ENCODE measurements at regions not wholly inside any gene's neighbourhood (a gene's known extent, or its start where the extent isn't known, plus 50 kb on each side); places are given as distances from the start of the nearest gene placed in this dataset.

- no peak overlapping the region for H3K4me3 ChIP-seq (ENCODE audit: control insufficient read depth, low read depth, low read length)
- TF ChIP-seq, protein P1, sequence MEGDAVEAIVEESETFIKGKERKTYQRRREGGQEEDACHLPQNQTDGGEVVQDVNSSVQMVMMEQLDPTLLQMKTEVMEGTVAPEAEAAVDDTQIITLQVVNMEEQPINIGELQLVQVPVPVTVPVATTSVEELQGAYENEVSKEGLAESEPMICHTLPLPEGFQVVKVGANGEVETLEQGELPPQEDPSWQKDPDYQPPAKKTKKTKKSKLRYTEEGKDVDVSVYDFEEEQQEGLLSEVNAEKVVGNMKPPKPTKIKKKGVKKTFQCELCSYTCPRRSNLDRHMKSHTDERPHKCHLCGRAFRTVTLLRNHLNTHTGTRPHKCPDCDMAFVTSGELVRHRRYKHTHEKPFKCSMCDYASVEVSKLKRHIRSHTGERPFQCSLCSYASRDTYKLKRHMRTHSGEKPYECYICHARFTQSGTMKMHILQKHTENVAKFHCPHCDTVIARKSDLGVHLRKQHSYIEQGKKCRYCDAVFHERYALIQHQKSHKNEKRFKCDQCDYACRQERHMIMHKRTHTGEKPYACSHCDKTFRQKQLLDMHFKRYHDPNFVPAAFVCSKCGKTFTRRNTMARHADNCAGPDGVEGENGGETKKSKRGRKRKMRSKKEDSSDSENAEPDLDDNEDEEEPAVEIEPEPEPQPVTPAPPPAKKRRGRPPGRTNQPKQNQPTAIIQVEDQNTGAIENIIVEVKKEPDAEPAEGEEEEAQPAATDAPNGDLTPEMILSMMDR (conservative IDR thresholded peaks at IDR 0.05; ENCODE audit: control insufficient read depth, insufficient read depth, low read depth, low read length): no peak
- no peak for DNase-seq (ENCODE audit: low read depth)
Observed at GRCh38 chr4:28523681-28524190, 1663.1 kb downstream of the STIM2 start.

DNA sequence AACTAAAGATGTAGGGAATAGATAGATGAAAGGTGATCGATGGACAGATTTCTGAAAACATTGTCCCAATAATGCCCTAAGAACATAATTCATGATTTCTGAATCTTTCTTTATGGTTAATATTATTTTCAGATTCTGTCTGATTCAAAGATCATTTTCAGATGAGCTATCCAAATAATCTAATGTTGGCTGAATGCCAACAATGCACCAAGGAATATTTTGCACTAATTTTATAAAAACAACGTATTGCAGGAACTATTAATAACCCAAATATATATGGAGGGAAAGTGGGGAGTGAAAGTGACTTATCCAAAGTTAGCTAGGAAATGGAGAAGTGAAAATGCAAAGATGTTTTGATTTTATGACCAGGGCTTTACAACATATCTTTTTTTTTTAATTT, 1675.5 kb downstream of the STIM2 start:
- TF ChIP-seq, protein P1 (conservative IDR thresholded peaks at IDR 0.05; ENCODE audit: control insufficient read depth, insufficient read depth, low read depth, low read length): no peak

GRCh38 chr4:28545986-28546385, 1685.3 kb downstream of the STIM2 start:
- no peak overlapping the region for H3K4me3 ChIP-seq (ENCODE audit: control insufficient read depth, low read depth, low read length)
- TF ChIP-seq, protein P1 (conservative IDR thresholded peaks at IDR 0.05; ENCODE audit: control insufficient read depth, insufficient read depth, low read depth, low read length): no peak
- DNase-seq (ENCODE audit: low read depth): no peak

More for the DNA sequence above, 1675.5 kb downstream of the STIM2 start:
- no peak for DNase-seq (ENCODE audit: low read depth)
- no peak overlapping the region for H3K4me3 ChIP-seq (ENCODE audit: control insufficient read depth, low read depth, low read length)

DNA sequence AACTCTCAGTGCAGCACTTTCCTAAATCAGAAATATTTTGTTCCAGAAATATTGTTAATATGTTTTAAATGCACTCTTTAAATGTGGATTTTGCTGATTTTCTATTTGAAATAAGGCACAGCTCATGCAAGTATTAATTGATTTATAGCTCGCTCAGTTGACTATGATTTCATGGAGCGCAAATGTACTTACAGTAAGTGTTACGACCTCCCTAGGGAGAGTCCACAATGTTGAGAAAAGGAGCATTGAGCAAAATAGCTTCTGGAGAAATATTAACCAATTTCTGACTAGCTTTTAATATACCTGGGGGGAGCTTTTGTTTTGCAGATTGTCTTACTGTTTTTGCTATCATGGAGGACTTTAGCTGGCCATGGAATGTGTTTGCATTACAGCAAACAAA, 1687.5 kb downstream of the STIM2 start:
- TF ChIP-seq, protein P1 (conservative IDR thresholded peaks at IDR 0.05; ENCODE audit: control insufficient read depth, insufficient read depth, low read depth, low read length): no peak
- no peak overlapping the region for H3K4me3 ChIP-seq (ENCODE audit: control insufficient read depth, low read depth, low read length)
- peak; percentile 28 for DNase-seq (ENCODE audit: low read depth)

DNA sequence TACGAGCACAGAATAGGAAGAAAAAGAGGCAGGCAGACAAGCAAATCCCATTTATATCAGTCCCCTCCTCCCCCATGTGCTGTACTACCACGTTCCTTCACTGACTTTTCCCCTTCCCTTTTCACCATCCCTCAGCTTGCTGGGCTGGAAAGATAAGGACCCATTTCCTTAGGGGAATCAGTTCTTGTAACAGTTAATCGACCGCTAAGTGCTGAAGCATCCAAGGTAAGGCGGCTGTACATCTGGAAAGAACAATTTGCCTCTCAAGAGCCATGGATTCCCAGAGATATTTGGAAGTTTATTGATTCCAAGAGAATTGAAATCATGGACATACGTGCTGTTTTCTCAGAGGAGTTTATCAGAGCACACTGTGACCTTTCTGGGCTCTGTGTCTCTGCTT, 1688.0 kb downstream of the STIM2 start:
- DNase-seq (ENCODE audit: low read depth): no peak
- TF ChIP-seq, protein P1 (conservative IDR thresholded peaks at IDR 0.05; ENCODE audit: control insufficient read depth, insufficient read depth, low read depth, low read length): no peak
- H3K4me3 ChIP-seq (ENCODE audit: control insufficient read depth, low read depth, low read length): no peak overlapping the region

DNA sequence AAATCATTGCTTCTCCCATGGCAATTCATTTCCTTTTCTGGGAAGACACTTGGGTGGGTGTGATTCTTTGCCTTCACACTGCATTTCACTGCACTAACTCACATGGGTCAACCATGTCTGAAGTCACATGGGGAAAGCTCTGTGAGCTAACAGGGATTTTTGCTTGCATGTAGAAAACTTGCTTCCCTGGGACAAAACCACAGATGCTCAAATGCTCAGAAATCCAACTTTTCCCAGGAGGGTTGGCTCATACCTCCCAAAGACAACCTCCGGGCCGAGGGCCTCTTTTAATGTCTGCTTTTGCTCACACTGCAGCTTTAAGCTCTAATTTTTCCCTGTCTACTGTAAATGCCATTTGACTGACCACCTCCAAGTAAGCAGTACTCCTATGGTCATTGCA, 1695.2 kb downstream of the STIM2 start:
- no peak overlapping the region for H3K4me3 ChIP-seq (ENCODE audit: control insufficient read depth, low read depth, low read length)
- TF ChIP-seq, protein P1 (conservative IDR thresholded peaks at IDR 0.05; ENCODE audit: control insufficient read depth, insufficient read depth, low read depth, low read length): no peak
- DNase-seq (ENCODE audit: low read depth): peak; percentile 87

DNA sequence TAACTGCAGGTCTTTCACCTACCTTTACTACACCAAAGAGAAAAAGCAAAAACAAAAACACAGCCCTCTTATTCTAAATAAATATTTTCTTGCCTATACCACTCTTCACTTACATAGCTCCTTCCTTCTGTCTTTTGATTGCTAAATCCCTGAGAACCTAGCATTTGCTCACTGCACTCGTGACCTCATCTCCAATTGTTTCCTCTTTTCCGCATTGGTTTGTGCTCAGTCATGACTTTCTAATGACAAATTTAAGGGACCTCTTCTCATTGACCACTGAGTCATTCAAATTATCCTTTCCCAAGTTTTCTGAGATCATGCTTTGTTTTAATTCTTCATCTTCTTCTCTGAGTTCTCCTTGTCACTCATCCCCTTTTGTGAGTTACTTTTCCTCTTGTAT, 1697.1 kb downstream of the STIM2 start:
- TF ChIP-seq, protein P1 (conservative IDR thresholded peaks at IDR 0.05; ENCODE audit: control insufficient read depth, insufficient read depth, low read depth, low read length): no peak
- no peak overlapping the region for H3K4me3 ChIP-seq (ENCODE audit: control insufficient read depth, low read depth, low read length)
- DNase-seq (ENCODE audit: low read depth): peak; percentile 88

All from fibroblast of mammary gland (primary cell).